ENCODE measurements at regions not wholly inside any gene's neighbourhood (a gene's known extent, or its start where the extent isn't known, plus 50 kb on each side); places are given as distances from the start of the nearest gene placed in this dataset.
A peak's percentile ranks its signal among the peaks of the same experiment; 100 is the strongest.

DNA sequence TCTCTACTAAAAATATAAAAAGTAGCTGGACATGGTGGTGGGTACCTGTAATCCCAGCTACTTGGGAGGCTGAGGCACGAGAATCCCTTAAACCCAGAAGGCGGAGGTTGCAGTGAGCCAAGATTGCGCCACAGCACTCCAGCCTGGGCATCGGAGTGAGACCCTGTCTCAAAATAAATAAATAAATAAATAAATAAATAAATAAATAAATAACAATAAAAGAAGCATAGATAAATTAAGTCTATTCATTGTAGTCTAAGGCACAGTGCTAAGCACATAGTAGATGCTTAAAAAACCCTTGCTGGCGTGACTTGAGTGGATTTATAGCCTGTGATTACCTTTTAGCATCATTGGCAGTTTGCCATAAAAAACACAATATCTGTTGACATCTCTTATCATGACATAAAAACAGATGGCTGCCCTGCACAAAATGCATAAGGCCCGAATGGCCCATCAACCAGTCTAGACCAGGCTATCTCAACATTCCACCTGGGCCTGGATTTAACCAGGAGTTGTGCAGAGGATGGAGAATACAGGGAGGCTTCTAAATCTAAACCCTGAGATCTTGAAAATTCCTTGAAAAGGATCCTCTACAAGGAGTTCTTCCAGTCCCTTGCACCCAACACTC, 94.9 kb downstream of the PRLHR start:
- CTCF ChIA-PET: no interaction called here
- POLR2A ChIA-PET (ENCODE audit: unreplicated experiment): no interaction called here
- Histone ChIP-seq H3K4me3 (no peak overlapping the region), H3K36me3 (ENCODE audit: low read depth) (no peaks in the 10 kb centered on the region), H3K27ac (peak overlapping the region; percentile 72), H2AFZ (no peak overlapping the region), H4K20me1 (ENCODE audit: insufficient read depth) (no peaks in the 10 kb centered on the region), H3K9me2 (ENCODE audit: insufficient read depth) (no peaks in the 10 kb centered on the region), H3K9me3 (ENCODE audit: insufficient read depth, low read depth) (no peaks in the 10 kb centered on the region), H3K79me2 (ENCODE audit: low read depth) (no peaks in the 10 kb centered on the region), H3K4me2 (peak overlapping the region; percentile 64), H3K27me3 (ENCODE audit: insufficient read depth, low read depth) (no peaks in the 10 kb centered on the region), H3F3A (ENCODE audit: insufficient read depth, low read depth) (peaks cover 28% of the 10 kb centered on the region), H3K4me1 (replicated peaks; ENCODE audit: insufficient read depth) (peaks cover 48% of the 10 kb centered on the region)
- TF ChIP-seq, protein P1, sequence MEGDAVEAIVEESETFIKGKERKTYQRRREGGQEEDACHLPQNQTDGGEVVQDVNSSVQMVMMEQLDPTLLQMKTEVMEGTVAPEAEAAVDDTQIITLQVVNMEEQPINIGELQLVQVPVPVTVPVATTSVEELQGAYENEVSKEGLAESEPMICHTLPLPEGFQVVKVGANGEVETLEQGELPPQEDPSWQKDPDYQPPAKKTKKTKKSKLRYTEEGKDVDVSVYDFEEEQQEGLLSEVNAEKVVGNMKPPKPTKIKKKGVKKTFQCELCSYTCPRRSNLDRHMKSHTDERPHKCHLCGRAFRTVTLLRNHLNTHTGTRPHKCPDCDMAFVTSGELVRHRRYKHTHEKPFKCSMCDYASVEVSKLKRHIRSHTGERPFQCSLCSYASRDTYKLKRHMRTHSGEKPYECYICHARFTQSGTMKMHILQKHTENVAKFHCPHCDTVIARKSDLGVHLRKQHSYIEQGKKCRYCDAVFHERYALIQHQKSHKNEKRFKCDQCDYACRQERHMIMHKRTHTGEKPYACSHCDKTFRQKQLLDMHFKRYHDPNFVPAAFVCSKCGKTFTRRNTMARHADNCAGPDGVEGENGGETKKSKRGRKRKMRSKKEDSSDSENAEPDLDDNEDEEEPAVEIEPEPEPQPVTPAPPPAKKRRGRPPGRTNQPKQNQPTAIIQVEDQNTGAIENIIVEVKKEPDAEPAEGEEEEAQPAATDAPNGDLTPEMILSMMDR (conservative IDR thresholded peaks at IDR 0.05): no peak
- TF ChIP-seq EZH2 (IDR thresholded peaks at IDR 0.05; ENCODE audit: low read depth): no peak
- intact Hi-C loops (cut with micrococcal nuclease; ENCODE audit: unreplicated experiment): loop anchor here (5.0 kb wide), 1 partner anchor 37 kb away; no protein-coding TSS in a partner anchor
- no TSS peak for BruUV-seq (replicated peaks)
- no peak for DNase-seq

DNA sequence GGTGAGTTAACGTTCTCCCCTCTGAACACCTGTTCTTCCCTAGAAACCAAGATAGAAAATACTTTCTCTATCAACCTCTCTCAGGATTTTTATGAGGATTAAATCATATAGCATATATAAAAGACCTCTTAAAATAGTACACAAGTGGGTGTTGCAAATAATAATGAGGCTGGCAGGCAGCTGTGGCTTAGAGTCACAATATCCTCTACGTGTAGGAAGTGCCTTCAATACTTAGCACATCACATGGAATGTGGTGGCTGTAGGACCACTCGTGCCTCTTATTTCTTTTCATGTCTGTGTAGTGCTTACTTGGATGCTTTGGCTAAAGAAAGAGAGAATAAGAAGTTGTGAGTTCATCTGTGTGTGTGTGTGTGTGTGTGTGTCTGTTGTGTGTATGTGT, 96.3 kb downstream of the PRLHR start:
- Histone ChIP-seq H3K4me2 (no peak overlapping the region), H3K4me3 (no peak overlapping the region), H3K27me3 (ENCODE audit: insufficient read depth, low read depth) (no peaks in the 10 kb centered on the region), H3K36me3 (ENCODE audit: low read depth) (no peaks in the 10 kb centered on the region), H3K79me2 (ENCODE audit: low read depth) (no peaks in the 10 kb centered on the region), H4K20me1 (ENCODE audit: insufficient read depth) (no peaks in the 10 kb centered on the region), H3F3A (ENCODE audit: insufficient read depth, low read depth) (peaks cover 23% of the 10 kb centered on the region; the same call in 1 of the 2 replicates), H3K9me2 (ENCODE audit: insufficient read depth) (no peaks in the 10 kb centered on the region), H2AFZ (no peak overlapping the region), H3K27ac (no peak overlapping the region), H3K4me1 (replicated peaks; ENCODE audit: insufficient read depth) (peaks cover 39% of the 10 kb centered on the region), H3K9me3 (ENCODE audit: insufficient read depth, low read depth) (no peaks in the 10 kb centered on the region)
- POLR2A ChIA-PET (ENCODE audit: unreplicated experiment): no interaction called here
- TF ChIP-seq, protein P1 (conservative IDR thresholded peaks at IDR 0.05): no peak
- TF ChIP-seq EZH2 (IDR thresholded peaks at IDR 0.05; ENCODE audit: low read depth): no peak
- intact Hi-C loops (cut with micrococcal nuclease; ENCODE audit: unreplicated experiment): no loop called here
- CTCF ChIA-PET: no interaction called here
- BruUV-seq (replicated peaks): no TSS peak
- DNase-seq: no peak

DNA sequence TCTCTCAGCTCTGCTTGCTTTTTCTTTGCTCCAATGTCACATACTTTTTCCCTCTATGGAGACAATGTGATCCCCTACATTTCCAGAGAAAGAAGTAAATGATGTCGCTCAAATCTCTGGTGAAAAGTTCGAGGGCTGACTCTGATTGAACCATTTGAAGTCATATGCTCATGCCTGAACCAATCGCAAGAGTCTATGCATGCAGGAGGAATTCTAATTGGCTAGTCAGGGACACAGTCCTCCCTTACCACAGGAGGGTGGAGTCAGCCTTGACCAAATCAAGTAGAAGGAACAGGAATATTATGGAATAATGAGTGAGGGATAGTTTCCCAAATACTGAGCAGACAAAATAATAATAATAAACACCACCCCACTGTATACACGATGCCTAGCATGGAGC, 96.8 kb downstream of the PRLHR start:
- intact Hi-C loops (cut with micrococcal nuclease; ENCODE audit: unreplicated experiment): no loop called here
- ChIA-PET POLR2A (ENCODE audit: unreplicated experiment) (no interaction called here), CTCF (no interaction called here)
- no peak for TF ChIP-seq EZH2 (IDR thresholded peaks at IDR 0.05; ENCODE audit: low read depth)
- TF ChIP-seq, protein P1 (conservative IDR thresholded peaks at IDR 0.05): no peak
- Histone ChIP-seq H3K36me3 (ENCODE audit: low read depth) (no peaks in the 10 kb centered on the region), H3K27ac (no peak overlapping the region), H3K9me3 (ENCODE audit: insufficient read depth, low read depth) (no peaks in the 10 kb centered on the region), H3K4me2 (no peak overlapping the region), H3K4me3 (no peak overlapping the region), H2AFZ (no peak overlapping the region), H3K9me2 (ENCODE audit: insufficient read depth) (no peaks in the 10 kb centered on the region), H3K4me1 (replicated peaks; ENCODE audit: insufficient read depth) (peaks cover 38% of the 10 kb centered on the region), H4K20me1 (ENCODE audit: insufficient read depth) (no peaks in the 10 kb centered on the region), H3K79me2 (ENCODE audit: low read depth) (no peaks in the 10 kb centered on the region), H3F3A (ENCODE audit: insufficient read depth, low read depth) (peaks cover 23% of the 10 kb centered on the region; the same call in 1 of the 2 replicates), H3K27me3 (ENCODE audit: insufficient read depth, low read depth) (no peaks in the 10 kb centered on the region)
- BruUV-seq (replicated peaks): no TSS peak
- DNase-seq: no peak
